Left ventricle myocardium inferior (tissue), 1 donor: ENCODE measurements at regions not wholly inside any gene's neighbourhood (a gene's known extent, or its start where the extent isn't known, plus 50 kb on each side); places are given as distances from the start of the nearest gene placed in this dataset.

Experiments used
- DNase-seq: peaks from one replicate; pipeline ENCODE4 v3.0.0-alpha.2; 2020
- H3K27ac ChIP-seq: fragments of 200-600 bp; replicated peaks from 2 replicates; pipeline ENCODE4 v1.8.0; 2021
- H3K27me3 ChIP-seq: fragments of 200-600 bp; 2 replicates; pipeline ENCODE4 v1.8.0; 2021; ENCODE audit warnings: low read depth
- H3K36me3 ChIP-seq: fragments of 200-600 bp; 2 replicates; pipeline ENCODE4 v1.8.0; 2021
- H3K4me1 ChIP-seq: fragments of 200-600 bp; 2 replicates; pipeline ENCODE4 v1.8.0; 2021
- H3K4me3 ChIP-seq: fragments of 200-600 bp; 2 replicates; pipeline ENCODE4 v1.8.0; 2021; ENCODE audit warnings: mild to moderate bottlenecking, moderate library complexity
- H3K9me3 ChIP-seq: fragments of 200-600 bp; replicated peaks from 2 replicates; pipeline ENCODE4 v1.8.0; 2021
- CTCF ChIP-seq: fragments of 200-600 bp; IDR thresholded peaks from 2 replicates; pipeline ENCODE4 v1.8.0; 2021; ENCODE audit warnings: antibody characterized with exemption, mild to moderate bottlenecking, borderline replicate concordance
- intact Hi-C: fragments of 100-400 bp; cut with micrococcal nuclease; formaldehyde crosslinking; loops from one replicate; pipeline ENCODE4 v1.11.0; 2022
- donor health status: DM: no; HTN: yes; CAD: no; lungs with severe emphysema.

DNA sequence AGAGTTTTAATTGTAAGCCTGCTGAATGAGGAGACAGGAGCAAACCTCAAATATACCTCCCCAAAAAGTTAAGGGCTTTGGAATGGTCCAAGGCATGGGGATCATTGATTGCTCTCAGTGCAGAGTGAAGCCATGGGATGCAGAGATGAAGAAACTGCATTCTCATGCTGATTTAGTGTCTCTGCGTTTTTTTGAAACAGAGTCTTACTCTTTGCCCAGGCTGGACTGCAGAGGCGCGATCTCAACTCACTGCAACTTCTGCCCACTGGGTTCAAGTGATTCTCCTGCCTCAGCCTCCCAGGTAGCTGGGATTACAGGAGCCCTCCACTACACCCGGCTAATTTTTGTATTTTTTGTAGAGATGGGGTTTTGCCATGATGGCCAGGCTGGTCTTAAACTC lies 99.3 kb upstream of the ETV3 start:
- H3K36me3 ChIP-seq = no peaks in the 10 kb centered on the region
- no peaks in the 10 kb centered on the region for H3K9me3 ChIP-seq
- no peak overlapping the region for H3K4me3 ChIP-seq
- H3K27ac ChIP-seq = no peak overlapping the region
- intact Hi-C loops = no loop called here
- H3K4me1 ChIP-seq = no peaks in the 10 kb centered on the region
- no peak for TF ChIP-seq CTCF
- H3K27me3 ChIP-seq = peaks cover 30% of the 10 kb centered on the region
- no peak for DNase-seq

GRCh38 chr1:157236072-157236471 lies 97.9 kb upstream of the ETV3 start:
- TF ChIP-seq CTCF = no peak
- intact Hi-C loops = no loop called here
- no peak overlapping the region for H3K4me3 ChIP-seq
- peaks cover 30% of the 10 kb centered on the region for H3K27me3 ChIP-seq
- H3K36me3 ChIP-seq = no peaks in the 10 kb centered on the region
- no peaks in the 10 kb centered on the region for H3K9me3 ChIP-seq
- H3K4me1 ChIP-seq = no peaks in the 10 kb centered on the region
- no peak overlapping the region for H3K27ac ChIP-seq
- no peak for DNase-seq

- intact Hi-C loops = no loop called here
- DNase-seq = no peak
- H3K4me1 ChIP-seq = no peaks in the 10 kb centered on the region
Measured at GRCh38 chr1:157235307-157235706, 97.1 kb upstream of the ETV3 start.

DNA sequence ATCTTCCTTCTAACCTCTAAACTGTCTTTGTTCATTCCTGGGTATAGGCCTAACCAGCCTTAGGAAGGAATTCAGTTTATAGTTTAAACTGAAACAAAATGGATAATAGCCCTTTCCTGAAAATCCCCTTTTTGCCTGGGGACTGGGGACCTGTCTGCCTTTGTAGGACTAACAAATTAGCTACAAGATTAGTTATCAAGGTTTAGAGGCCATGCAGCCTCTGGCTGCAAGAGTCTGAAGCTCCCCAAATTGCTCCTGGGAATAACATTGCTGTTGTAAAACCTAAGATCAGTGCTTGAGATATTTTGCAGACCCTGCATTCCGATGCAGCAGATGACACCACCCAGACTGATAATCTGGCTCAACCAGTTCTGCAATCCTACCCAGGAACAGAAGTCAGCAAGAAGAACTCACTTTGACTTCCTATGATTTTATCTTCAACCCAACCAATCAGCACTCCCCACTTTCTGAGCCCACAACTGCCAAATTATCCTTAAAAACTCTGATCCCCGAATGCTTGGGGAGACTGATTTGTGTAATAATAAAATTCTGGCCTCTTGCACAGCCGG lies 96.6 kb upstream of the ETV3 start:
- no peaks in the 10 kb centered on the region for H3K36me3 ChIP-seq
- DNase-seq = no peak
- no peaks in the 10 kb centered on the region for H3K4me1 ChIP-seq
- TF ChIP-seq CTCF = no peak
- H3K27ac ChIP-seq = no peak overlapping the region
- H3K27me3 ChIP-seq = peaks cover 30% of the 10 kb centered on the region
- no peak overlapping the region for H3K4me3 ChIP-seq
- intact Hi-C loops = no loop called here
- H3K9me3 ChIP-seq = no peaks in the 10 kb centered on the region

More at GRCh38 chr1:157235307-157235706, 97.1 kb upstream of the ETV3 start:
- Histone ChIP-seq H3K27me3 (peaks cover 30% of the 10 kb centered on the region), H3K36me3 (no peaks in the 10 kb centered on the region), H3K9me3 (no peaks in the 10 kb centered on the region), H3K4me3 (no peak overlapping the region), H3K27ac (no peak overlapping the region)
- no peak for TF ChIP-seq CTCF

- intact Hi-C loops = no loop called here
- DNase-seq = no peak
- H3K4me3 ChIP-seq = no peak overlapping the region
- no peak overlapping the region for H3K27ac ChIP-seq
- peaks cover 26% of the 10 kb centered on the region for H3K27me3 ChIP-seq
- no peak for TF ChIP-seq CTCF
- no peaks in the 10 kb centered on the region for H3K4me1 ChIP-seq
- H3K36me3 ChIP-seq = no peaks in the 10 kb centered on the region
- no peaks in the 10 kb centered on the region for H3K9me3 ChIP-seq
Measured at GRCh38 chr1:157233131-157233530, 94.9 kb upstream of the ETV3 start.
